Eye (tissue), 1 donor: ENCODE measurements at regions not wholly inside any gene's neighbourhood (a gene's known extent, or its start where the extent isn't known, plus 50 kb on each side); places are given as distances from the start of the nearest gene placed in this dataset.
A peak's percentile ranks its signal among the peaks of the same experiment; 100 is the strongest.
"Not testable (repeated sequence)": the region's sequence is repeated elsewhere in the genome, so short reads cannot be mapped to it uniquely, and the experiment has no call there.

Source experiments
- DNase-seq: peaks from one replicate; pipeline ENCODE4 v3.0.0-alpha.2; 2015

- DNase-seq: no peak
Observed at GRCh38 chr3:3686907-3687648, 112.2 kb upstream of the LRRN1 start.

DNA sequence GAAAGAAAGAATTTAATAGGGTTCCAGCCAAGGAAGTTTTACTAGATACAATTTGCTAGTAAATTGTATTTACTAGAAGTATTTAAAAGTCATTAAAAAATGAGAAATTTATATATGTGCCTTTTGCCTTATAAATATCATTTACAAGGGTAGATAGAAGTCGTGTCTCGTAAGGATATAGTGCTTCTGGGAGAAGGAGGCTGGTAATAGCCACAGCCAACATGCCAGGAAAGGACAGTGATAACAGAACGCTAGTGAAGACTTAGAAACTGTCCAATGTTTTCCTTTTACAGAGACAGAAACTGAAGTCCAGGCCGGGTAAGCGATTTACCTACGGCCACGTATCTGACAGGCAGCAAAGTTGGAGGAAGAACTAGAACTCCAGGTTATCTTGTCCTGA is 113.5 kb upstream of the LRRN1 start:
- no peak for DNase-seq

DNA sequence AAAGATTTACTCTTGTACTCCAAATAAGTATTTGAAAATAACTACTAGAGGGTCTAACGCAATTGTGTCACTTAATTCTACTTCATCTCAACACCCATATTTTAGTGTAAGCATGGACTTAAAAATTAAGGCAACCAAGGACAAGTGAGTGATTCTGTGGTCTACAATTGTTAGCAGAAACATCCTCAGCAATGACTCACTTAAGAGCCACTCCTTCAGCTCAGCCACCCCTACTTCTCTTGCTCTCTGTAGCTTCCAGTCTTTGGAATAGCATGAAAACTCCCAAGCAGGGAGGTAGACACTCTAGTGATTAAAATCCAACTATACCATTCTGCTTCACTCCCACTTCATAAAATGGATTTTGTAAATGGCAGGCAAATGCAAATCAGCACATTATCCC is 116.0 kb upstream of the LRRN1 start:
- no peak for DNase-seq

DNA sequence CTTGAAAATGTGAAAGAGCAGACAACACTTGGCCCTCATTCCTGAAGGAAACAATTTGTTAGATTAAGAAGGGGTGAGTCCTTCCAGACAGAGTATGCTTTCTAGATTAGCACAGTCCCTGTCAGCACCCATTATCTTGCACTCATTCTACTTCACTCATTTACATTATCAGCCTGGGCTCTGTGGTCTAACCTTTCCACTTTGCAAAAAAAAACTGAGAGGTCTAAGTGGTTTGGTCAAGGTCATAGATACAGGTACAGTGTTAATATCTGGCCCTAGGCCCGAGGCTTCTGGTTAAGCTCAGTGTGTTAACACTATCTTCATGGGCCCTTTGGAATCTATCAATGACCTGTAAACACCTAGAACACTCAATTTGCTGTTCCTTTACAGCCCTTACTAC is 123.4 kb upstream of the LRRN1 start:
- no peak for DNase-seq

DNA sequence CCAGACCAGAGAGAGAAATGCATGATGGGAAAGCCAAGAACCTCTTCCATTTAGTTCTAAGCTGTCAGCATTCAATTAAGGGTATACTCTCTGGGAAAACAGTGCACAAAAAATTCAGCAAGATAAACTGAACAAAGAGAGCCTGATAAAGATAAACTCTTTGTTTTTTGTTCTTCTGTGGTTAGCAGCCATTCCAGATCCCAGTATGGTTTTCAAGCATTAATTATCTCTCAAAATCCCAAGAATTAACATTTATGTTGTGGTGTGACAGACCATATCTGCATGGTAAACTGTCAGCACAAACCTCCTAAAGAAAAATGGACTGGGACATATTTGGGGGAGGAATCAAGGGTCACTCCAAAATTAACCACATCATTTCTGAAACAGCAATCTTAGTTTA is 124.0 kb upstream of the LRRN1 start:
- no peak for DNase-seq

DNA sequence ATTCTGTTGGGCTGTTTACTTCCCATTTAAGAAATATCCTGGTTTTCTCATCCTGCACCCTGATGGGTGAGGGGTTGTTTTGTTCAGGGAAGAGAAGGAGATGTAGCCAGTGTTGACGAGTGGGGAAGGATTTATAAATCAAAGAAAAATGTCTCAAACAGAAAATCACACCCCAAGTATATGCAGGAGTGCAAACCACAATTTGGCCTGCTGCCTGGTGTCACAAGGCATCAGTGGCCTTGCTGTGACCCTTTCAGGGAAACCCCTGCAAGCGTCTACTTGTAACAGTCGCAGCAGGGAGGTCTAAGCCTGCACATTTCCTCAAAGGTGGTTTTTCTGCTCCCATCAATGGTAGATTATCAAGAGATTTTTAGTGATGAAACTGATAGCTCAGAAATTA is 132.6 kb upstream of the LRRN1 start:
- DNase-seq: no peak

DNA sequence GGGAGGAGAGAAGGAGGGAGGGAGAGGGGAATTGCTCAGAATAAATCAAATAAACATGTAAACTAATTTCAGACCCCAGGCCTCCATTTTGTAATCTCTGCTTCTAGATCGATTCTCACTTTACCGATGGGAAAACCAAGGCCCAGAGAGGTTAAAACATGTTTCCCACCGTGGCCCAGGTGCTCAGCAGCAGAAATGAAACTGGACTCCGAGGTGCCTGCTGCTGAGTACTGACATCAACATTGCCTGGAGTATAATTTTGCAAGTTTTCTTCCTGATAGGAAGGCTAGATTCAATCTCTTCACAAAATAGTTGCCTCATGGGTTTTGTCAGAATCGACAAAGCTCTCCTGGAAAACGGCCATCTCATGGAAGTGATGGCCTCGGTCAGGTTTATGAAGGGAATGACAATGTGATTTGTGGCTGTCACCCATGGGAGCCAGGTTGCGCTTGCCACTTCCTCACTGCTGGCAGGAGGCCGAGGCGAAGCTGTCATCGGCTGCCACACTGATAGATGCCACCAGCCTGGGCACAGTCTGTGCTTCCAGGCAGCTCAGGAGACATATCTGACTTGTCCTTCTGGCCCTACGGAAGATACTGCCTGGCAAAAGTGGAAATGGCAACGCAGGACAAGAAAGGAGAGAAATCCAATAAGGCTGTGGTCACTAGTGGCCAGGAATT is 133.1 kb upstream of the LRRN1 start:
- DNase-seq: no peak

- no peak for DNase-seq
Observed at GRCh38 chr3:3665546-3665945, 133.7 kb upstream of the LRRN1 start.

GRCh38 chr3:3664935-3665334 is 134.3 kb upstream of the LRRN1 start:
- DNase-seq: no peak

GRCh38 chr3:3662610-3663009 is 136.6 kb upstream of the LRRN1 start:
- no peak for DNase-seq

DNA sequence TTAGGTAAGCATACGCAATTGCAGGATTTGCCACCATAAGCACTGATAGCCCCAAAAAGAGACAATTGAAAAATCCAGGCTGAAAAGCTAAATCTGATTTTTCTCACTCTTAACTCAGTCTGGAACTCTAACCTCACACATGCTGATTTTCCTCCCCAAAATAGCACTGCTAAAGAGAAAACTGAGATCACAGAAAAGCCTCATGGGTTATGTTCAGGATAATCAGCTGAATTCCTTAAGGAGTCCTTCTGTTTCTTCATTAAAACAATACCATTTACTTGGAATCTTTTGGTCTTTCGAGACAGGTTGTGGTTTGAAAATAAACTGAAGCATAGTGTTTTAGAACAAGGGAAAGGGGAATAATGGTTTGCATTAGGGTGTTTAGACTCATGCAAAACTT is 144.3 kb upstream of the LRRN1 start:
- peak; percentile 5 for DNase-seq

DNA sequence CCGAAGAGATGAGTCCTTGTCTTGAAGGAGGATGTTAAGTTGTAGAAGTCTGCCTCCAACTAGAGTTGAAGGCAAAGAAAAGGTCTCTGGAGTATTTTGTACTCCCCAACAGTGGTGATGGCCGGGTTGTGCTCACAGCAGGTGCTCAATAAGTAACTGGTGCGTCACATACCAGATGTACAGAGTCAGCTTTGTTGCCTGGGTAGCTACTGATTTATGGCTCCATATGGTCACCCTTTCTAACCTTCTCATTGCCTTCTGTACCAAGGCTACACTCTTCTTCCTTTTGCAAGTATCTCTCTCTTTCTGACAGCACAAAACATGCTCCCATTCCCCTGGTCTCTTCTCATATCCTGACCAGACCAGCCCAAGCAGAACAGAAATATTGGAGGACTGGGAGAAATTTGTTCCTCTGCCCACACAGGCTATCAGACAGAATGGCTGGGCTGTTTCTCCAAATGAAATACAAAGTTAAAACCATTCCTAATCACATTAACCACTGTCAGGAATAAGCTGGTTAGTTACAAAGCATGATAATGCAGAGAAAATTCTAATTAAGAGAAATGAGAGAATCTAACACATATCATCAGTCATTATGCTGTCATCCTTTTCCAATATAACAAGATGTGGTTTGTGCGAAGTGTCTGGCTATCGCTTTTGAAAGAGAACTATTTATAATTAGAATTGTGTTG is 150.1 kb upstream of the LRRN1 start:
- no peak for DNase-seq

DNA sequence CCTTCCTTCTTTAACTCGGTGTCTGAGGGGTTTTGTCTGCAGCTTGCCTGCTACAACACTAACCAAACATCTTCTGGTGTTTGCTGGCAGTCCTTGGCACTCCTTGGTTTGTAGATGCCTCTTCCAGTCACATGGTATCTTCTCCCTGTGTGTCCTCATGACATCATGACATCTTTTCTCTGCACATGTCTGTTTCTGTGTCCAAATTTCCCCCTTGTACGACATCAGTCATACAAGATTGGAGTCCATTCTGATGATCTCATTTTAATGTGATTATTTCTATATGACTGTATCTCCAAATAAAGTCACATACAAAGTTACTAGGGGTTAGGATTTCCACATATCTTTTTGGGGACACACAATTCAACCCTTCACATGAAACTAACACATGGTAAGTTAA is 152.3 kb upstream of the LRRN1 start:
- no peak for DNase-seq

DNA sequence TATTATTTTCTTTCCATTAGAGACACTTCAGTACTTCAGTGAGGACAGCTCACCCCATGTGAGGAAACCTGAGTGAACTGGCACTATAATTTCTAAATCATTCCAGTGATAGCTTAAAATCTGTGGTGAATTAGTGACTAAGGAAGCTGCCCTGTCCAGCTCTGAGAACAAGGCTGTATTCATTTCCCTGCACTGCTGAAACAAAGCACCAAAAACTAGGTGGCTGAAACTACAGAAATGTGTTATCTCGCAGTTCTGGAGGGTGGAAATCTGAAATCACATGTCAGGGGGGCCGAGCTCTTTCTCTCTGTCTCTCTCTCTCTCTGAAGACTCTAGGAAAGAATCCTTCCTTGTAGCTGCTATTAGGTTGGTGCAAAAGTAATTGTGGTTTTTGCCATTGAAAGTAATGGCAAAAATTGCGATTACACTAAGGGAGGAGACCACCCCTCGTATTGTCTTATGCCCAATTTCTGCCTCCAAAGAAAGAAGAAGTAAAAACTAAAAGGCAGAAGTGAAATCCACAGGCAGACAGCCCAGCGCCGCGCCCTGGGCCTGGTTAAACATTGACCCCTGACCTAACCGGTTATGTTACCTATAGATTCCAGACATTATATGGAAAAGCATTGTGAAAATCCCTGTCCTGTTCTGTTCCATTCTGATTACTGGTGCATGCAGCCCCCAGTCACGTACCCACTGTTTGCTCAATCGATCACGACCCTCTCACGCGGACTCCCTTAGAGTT is 153.0 kb upstream of the LRRN1 start:
- not testable (repeated sequence) for DNase-seq

- DNase-seq: peak; percentile 11
Observed at GRCh38 chr3:3641877-3642455, 157.3 kb upstream of the LRRN1 start.

- DNase-seq: no peak
Observed at GRCh38 chr3:3639078-3639477, 160.2 kb upstream of the LRRN1 start.

GRCh38 chr3:3636815-3637214 is 162.4 kb upstream of the LRRN1 start:
- no peak for DNase-seq

DNA sequence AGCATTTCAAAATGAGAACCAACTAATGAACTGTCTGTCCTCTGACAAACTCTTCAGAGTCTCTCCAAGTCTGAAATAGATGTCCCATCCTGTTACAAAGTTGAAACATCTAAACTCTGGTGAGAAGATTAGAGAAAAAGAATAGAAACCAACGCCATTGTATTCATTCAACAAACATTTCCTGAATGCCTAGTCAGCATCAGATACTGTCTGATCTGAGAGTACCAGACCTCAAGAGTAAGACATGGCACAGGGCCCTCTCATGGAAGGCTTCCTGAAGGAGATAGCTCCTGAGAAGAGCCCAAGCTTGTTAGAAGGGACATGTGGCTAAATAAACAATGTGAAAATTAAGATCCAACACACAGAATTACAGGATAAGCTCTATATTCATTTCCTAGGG is 164.1 kb upstream of the LRRN1 start:
- no peak for DNase-seq

DNA sequence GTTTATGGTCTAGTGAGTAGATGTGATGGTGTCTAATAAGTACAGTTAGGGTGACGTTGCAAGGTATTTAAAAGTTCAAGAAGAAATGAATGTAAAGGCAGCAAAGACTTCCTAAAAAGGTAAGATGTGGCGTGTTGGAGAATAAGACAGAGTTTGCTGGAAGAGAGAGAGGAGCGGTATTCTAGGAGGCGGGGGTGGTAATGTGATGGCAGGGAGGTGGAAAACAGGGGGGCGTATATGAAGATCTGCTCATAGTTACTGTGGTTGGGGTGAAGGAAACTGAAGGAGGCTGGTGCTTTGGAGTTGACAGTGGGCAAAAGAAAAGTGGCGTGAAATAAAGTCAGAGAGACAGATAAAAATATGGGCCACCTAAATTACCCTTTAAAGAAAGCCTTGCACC is 164.9 kb upstream of the LRRN1 start:
- DNase-seq: no peak

DNA sequence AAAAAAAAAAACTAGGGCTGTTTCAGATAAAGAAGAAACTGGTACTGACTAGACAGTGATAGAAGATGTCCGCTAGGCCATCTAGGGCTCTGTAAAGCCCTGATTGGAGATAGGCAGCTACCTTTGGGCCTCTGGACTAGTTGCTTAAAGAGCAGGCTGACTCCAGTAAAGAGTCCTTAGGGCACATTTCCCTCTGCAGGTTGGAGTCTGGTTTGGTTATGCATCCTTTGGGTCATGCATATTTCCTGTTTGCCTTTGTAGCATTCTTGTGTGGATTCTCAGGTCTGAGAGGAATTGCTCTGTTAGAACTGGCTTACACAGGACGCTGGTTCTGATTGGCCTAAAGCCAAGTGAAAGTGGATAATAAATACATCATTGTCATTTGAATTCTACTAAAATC is 165.5 kb upstream of the LRRN1 start:
- DNase-seq: no peak

DNA sequence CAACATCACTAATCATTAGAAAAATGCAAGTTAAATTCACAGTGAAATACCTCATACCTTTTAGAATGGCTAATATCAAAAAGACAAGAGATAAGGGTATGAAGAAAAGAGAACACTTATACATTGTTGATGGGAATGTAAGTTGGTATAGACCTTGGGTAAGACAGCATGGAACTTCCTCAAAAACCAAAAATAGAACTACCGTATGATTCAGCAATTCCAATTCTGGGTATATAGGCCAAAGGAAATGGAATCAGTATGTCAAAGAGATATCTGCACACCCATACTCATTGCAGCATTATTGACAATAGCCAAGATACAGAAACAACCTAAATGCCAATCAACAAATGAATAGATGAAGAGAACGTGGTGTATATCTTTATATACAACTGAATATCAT is 166.8 kb upstream of the LRRN1 start:
- DNase-seq: no peak

GRCh38 chr3:3631114-3631513 is 168.1 kb upstream of the LRRN1 start:
- DNase-seq: no peak

DNA sequence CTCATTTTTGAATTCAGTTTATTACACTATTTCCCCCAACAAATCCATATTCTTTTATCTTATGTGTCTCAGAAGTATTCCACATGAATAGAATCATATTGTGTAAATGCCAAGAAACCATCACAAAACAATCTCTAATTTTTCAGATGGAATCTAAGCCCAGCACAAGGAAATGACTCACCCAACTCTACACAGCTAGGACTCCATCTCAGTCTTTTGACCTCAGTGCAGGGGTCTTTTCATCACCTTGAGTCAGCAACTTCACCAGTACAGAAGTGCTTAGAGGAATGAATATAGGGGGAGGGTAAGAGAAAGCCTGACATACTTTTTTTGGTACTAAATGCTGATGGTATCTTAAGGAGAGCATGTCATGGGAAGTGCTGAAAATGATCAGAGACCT is 169.3 kb upstream of the LRRN1 start:
- DNase-seq: no peak
